ENCODE measurements at regions not wholly inside any gene's neighbourhood (a gene's known extent, or its start where the extent isn't known, plus 50 kb on each side); places are given as distances from the start of the nearest gene placed in this dataset.

DNA sequence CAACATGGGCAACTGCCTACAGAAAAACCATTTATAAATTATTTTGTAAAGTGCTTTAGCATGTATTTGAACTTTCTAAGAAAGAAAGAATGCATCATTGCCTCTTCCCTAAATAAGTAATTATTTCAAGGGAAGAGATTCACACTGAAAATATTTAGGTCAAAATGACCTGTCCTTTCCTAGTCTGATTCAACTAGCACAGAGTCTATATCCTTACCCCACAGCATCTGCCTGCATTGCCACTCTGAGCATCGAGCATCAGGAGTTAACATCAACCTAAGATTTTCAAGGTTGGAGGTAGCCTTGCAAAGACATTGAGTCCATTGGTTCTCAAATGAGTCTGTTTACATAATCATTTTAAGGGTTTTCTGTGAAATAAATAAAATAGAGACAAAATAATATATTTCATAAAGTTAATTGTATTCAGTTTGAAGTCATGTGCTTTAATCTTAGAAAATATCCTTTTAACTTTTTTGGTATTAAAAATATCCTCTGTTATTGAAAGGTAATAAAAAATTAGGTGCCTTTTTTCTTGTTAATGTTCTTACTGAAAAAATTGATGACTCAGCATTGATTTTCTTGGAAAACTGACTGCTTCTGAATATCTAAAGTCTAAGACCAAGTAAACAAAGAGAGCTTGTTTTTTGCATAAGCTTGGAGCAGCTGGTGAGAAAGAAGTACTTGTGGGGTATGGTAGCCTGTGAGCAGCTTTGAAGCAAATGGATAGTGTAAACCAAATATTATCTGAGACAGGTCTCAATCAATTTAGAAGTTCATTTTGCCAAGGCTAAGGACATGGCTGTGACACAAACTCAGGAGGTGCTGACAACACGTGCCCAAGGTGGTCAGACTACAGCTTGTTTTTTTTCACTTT lies 269.0 kb upstream of the CLEC14A start:
- TF ChIP-seq ZNF70 (CRISPR knock-in tag; IDR thresholded peaks at IDR 0.05) (no peak), TCF4 (CRISPR knock-in tag; IDR thresholded peaks at IDR 0.05; ENCODE audit: borderline replicate concordance) (no peak), OSR1 (CRISPR knock-in tag; IDR thresholded peaks at IDR 0.05) (no peak), SNAI2 (CRISPR knock-in tag; IDR thresholded peaks at IDR 0.05) (no peak), RARB (CRISPR knock-in tag; IDR thresholded peaks at IDR 0.05) (no peak), ZNF8 (CRISPR knock-in tag; IDR thresholded peaks at IDR 0.05) (no peak), BACH2 (CRISPR knock-in tag; IDR thresholded peaks at IDR 0.05; ENCODE audit: borderline replicate concordance) (no peak), ISL1 (CRISPR knock-in tag; IDR thresholded peaks at IDR 0.05) (no peak), GLIS3 (CRISPR knock-in tag; IDR thresholded peaks at IDR 0.05) (no peak), ZFP30 (CRISPR knock-in tag; IDR thresholded peaks at IDR 0.05) (no peak), PPARA (CRISPR knock-in tag; IDR thresholded peaks at IDR 0.05; ENCODE audit: borderline replicate concordance) (no peak), CSDC2 (CRISPR knock-in tag; IDR thresholded peaks at IDR 0.05) (no peak), ZC3H10 (CRISPR knock-in tag; IDR thresholded peaks at IDR 0.05) (no peak), ZFP3 (CRISPR knock-in tag; IDR thresholded peaks at IDR 0.05) (no peak)
- TF ChIP-seq, protein P1, sequence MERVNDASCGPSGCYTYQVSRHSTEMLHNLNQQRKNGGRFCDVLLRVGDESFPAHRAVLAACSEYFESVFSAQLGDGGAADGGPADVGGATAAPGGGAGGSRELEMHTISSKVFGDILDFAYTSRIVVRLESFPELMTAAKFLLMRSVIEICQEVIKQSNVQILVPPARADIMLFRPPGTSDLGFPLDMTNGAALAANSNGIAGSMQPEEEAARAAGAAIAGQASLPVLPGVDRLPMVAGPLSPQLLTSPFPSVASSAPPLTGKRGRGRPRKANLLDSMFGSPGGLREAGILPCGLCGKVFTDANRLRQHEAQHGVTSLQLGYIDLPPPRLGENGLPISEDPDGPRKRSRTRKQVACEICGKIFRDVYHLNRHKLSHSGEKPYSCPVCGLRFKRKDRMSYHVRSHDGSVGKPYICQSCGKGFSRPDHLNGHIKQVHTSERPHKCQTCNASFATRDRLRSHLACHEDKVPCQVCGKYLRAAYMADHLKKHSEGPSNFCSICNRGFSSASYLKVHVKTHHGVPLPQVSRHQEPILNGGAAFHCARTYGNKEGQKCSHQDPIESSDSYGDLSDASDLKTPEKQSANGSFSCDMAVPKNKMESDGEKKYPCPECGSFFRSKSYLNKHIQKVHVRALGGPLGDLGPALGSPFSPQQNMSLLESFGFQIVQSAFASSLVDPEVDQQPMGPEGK (CRISPR knock-in tag; IDR thresholded peaks at IDR 0.05; ENCODE audit: borderline replicate concordance): no peak
- TF ChIP-seq, protein P2, sequence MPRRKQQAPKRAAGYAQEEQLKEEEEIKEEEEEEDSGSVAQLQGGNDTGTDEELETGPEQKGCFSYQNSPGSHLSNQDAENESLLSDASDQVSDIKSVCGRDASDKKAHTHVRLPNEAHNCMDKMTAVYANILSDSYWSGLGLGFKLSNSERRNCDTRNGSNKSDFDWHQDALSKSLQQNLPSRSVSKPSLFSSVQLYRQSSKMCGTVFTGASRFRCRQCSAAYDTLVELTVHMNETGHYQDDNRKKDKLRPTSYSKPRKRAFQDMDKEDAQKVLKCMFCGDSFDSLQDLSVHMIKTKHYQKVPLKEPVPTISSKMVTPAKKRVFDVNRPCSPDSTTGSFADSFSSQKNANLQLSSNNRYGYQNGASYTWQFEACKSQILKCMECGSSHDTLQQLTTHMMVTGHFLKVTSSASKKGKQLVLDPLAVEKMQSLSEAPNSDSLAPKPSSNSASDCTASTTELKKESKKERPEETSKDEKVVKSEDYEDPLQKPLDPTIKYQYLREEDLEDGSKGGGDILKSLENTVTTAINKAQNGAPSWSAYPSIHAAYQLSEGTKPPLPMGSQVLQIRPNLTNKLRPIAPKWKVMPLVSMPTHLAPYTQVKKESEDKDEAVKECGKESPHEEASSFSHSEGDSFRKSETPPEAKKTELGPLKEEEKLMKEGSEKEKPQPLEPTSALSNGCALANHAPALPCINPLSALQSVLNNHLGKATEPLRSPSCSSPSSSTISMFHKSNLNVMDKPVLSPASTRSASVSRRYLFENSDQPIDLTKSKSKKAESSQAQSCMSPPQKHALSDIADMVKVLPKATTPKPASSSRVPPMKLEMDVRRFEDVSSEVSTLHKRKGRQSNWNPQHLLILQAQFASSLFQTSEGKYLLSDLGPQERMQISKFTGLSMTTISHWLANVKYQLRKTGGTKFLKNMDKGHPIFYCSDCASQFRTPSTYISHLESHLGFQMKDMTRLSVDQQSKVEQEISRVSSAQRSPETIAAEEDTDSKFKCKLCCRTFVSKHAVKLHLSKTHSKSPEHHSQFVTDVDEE (CRISPR knock-in tag; IDR thresholded peaks at IDR 0.05): no peak
- TF ChIP-seq, protein P3, sequence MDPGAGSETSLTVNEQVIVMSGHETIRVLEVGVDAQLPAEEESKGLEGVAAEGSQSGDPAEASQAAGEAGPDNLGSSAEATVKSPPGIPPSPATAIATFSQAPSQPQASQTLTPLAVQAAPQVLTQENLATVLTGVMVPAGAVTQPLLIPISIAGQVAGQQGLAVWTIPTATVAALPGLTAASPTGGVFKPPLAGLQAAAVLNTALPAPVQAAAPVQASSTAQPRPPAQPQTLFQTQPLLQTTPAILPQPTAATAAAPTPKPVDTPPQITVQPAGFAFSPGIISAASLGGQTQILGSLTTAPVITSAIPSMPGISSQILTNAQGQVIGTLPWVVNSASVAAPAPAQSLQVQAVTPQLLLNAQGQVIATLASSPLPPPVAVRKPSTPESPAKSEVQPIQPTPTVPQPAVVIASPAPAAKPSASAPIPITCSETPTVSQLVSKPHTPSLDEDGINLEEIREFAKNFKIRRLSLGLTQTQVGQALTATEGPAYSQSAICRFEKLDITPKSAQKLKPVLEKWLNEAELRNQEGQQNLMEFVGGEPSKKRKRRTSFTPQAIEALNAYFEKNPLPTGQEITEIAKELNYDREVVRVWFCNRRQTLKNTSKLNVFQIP (CRISPR knock-in tag; IDR thresholded peaks at IDR 0.05; ENCODE audit: borderline replicate concordance, low read depth): no peak
- TF ChIP-seq, protein P4, sequence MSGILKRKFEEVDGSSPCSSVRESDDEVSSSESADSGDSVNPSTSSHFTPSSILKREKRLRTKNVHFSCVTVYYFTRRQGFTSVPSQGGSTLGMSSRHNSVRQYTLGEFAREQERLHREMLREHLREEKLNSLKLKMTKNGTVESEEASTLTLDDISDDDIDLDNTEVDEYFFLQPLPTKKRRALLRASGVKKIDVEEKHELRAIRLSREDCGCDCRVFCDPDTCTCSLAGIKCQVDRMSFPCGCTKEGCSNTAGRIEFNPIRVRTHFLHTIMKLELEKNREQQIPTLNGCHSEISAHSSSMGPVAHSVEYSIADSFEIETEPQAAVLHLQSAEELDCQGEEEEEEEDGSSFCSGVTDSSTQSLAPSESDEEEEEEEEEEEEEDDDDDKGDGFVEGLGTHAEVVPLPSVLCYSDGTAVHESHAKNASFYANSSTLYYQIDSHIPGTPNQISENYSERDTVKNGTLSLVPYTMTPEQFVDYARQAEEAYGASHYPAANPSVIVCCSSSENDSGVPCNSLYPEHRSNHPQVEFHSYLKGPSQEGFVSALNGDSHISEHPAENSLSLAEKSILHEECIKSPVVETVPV (CRISPR knock-in tag; IDR thresholded peaks at IDR 0.05): no peak
- TF ChIP-seq, protein P5, sequence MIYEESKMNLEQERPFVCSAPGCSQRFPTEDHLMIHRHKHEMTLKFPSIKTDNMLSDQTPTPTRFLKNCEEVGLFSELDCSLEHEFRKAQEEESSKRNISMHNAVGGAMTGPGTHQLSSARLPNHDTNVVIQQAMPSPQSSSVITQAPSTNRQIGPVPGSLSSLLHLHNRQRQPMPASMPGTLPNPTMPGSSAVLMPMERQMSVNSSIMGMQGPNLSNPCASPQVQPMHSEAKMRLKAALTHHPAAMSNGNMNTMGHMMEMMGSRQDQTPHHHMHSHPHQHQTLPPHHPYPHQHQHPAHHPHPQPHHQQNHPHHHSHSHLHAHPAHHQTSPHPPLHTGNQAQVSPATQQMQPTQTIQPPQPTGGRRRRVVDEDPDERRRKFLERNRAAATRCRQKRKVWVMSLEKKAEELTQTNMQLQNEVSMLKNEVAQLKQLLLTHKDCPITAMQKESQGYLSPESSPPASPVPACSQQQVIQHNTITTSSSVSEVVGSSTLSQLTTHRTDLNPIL (CRISPR knock-in tag; IDR thresholded peaks at IDR 0.05; ENCODE audit: low read depth): no peak
- no peak for ATAC-seq

DNA sequence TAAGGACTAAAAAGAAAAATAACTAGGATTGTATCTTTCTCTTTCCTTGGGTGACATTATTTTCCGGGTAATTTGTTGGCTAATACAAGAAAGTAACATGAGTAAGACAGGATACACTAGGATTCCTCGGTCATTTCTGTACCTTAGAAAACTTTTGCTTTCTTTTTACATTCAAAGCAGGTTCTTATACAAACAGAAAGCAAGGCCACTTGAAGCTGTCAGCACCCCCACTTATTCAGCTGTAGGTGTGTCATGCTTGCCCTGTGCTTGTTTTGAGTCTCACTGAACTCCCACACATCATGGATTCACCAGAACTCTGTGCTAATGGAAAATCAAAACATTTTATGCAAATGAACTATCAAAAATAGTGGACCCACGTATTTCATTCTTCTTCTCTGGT lies 266.8 kb upstream of the CLEC14A start:
- no peak for TF ChIP-seq ESRRG (CRISPR knock-in tag; IDR thresholded peaks at IDR 0.05)
- no peak for TF ChIP-seq ZC3H10 (CRISPR knock-in tag; IDR thresholded peaks at IDR 0.05)
- no peak for TF ChIP-seq ARNTL (CRISPR knock-in tag; IDR thresholded peaks at IDR 0.05; ENCODE audit: borderline replicate concordance, low read depth)
- TF ChIP-seq TOX (CRISPR knock-in tag; IDR thresholded peaks at IDR 0.05; ENCODE audit: borderline replicate concordance): no peak
- TF ChIP-seq ZNF565 (CRISPR knock-in tag; conservative IDR thresholded peaks at IDR 0.05; ENCODE audit: low read depth): no peak
- no peak for TF ChIP-seq ISL1 (CRISPR knock-in tag; IDR thresholded peaks at IDR 0.05)
- no peak for TF ChIP-seq BACH2 (CRISPR knock-in tag; IDR thresholded peaks at IDR 0.05; ENCODE audit: borderline replicate concordance)
- no peak for TF ChIP-seq SNAI2 (CRISPR knock-in tag; IDR thresholded peaks at IDR 0.05)
- TF ChIP-seq GLIS3 (CRISPR knock-in tag; IDR thresholded peaks at IDR 0.05): no peak
- TF ChIP-seq, protein P3 (CRISPR knock-in tag; IDR thresholded peaks at IDR 0.05; ENCODE audit: borderline replicate concordance, low read depth): no peak
- TF ChIP-seq ZNF8 (CRISPR knock-in tag; IDR thresholded peaks at IDR 0.05): no peak
- no peak for TF ChIP-seq OSR1 (CRISPR knock-in tag; IDR thresholded peaks at IDR 0.05)
- TF ChIP-seq ZFP30 (CRISPR knock-in tag; IDR thresholded peaks at IDR 0.05): no peak
- no peak for ATAC-seq

Data from SK-N-SH treated with all-trans-retinoic acid at 6 μM for 48 hours (cell line).